ENCODE measurements at regions not wholly inside any gene's neighbourhood (a gene's known extent, or its start where the extent isn't known, plus 50 kb on each side); places are given as distances from the start of the nearest gene placed in this dataset.
"Not testable (repeated sequence)": the region's sequence is repeated elsewhere in the genome, so short reads cannot be mapped to it uniquely, and the experiment has no call there.

DNA sequence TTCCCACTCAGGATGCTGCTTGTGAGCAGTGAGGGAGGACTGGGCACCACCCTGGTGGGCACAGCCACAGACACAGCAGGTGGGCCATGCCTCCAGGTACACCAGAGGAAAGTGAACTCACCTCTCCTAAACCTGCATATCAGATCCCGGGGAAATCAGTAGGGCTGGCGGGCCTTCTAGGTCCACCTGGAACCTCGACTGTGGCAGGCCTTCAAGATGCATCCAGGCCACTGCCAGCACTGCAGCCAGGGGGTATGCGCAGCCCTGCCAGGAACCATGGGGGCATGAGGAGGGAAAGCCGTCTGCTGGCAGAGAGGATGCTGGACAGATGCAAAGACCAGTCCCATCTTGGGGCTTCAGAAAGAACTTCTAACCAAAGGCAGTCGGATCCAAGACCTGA, 270.6 kb upstream of the IRX4 start:
- no peak for TF ChIP-seq EZH2phosphoT487 (IDR thresholded peaks at IDR 0.05; ENCODE audit: low read depth)
- TF ChIP-seq, protein P1, sequence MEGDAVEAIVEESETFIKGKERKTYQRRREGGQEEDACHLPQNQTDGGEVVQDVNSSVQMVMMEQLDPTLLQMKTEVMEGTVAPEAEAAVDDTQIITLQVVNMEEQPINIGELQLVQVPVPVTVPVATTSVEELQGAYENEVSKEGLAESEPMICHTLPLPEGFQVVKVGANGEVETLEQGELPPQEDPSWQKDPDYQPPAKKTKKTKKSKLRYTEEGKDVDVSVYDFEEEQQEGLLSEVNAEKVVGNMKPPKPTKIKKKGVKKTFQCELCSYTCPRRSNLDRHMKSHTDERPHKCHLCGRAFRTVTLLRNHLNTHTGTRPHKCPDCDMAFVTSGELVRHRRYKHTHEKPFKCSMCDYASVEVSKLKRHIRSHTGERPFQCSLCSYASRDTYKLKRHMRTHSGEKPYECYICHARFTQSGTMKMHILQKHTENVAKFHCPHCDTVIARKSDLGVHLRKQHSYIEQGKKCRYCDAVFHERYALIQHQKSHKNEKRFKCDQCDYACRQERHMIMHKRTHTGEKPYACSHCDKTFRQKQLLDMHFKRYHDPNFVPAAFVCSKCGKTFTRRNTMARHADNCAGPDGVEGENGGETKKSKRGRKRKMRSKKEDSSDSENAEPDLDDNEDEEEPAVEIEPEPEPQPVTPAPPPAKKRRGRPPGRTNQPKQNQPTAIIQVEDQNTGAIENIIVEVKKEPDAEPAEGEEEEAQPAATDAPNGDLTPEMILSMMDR (IDR thresholded peaks at IDR 0.05; ENCODE audit: low read depth, low read length): no peak
- no peaks in the 10 kb centered on the region for H3K9me3 ChIP-seq (ENCODE audit: insufficient read depth, low read length)
- H4K20me1 ChIP-seq (ENCODE audit: insufficient read depth, low read length): no peaks in the 10 kb centered on the region; the same call in 1 of the 2 replicates
- H3K4me3 ChIP-seq (ENCODE audit: low read length): no peak overlapping the region
- H2AFZ ChIP-seq (ENCODE audit: low read depth, low read length): no peak overlapping the region
- H3K4me2 ChIP-seq (ENCODE audit: low read length): no peak overlapping the region
- H3K36me3 ChIP-seq (replicated peaks; ENCODE audit: low read depth, low read length): no peaks in the 10 kb centered on the region
- H3K9ac ChIP-seq (ENCODE audit: low read length): no peak overlapping the region
- H3K79me2 ChIP-seq (ENCODE audit: low read length): no peaks in the 10 kb centered on the region
- H3K27ac ChIP-seq (ENCODE audit: low read length): no peak overlapping the region
- H3K4me1 ChIP-seq (ENCODE audit: low read length): peaks cover 14% of the 10 kb centered on the region
- 0 out of 2 replicates have a peak, but pooled peaks cover 5% of the 10 kb centered on the region for H3K27me3 ChIP-seq (ENCODE audit: low read depth, low read length)

DNA sequence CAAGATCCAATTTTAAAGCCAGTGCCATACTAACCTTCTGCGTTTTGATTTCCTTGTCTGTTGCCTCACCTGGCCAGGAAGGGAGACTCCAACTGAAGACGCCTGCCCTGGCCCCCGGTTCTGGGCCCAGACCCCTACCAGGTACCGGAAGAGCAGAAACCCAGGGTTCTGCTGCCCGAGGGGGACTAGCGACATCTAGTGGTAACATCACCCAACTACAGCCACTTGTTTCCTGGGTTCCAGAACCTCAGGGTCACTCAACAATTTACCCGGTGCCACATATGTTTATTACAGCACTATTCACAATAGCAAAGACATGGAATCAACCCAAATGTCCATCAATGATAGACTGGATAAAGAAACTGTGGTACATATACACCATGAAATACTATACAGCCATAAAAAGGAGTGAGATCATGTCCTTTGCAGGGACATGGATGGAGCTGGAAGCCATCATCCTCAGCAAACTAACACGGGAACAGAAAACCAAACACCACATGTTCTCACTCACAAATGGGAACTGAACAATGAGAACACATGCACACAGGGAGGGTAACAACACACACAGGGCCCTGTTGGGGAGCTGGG, 268.7 kb upstream of the IRX4 start:
- not testable (repeated sequence) for H3K9ac ChIP-seq (ENCODE audit: low read length); H3K9me3 ChIP-seq (ENCODE audit: insufficient read depth, low read length); H2AFZ ChIP-seq (ENCODE audit: low read depth, low read length); H3K27ac ChIP-seq (ENCODE audit: low read length); H3K36me3 ChIP-seq (replicated peaks; ENCODE audit: low read depth, low read length); H4K20me1 ChIP-seq (ENCODE audit: insufficient read depth, low read length); H3K79me2 ChIP-seq (ENCODE audit: low read length); H3K27me3 ChIP-seq (ENCODE audit: low read depth, low read length); H3K4me3 ChIP-seq (ENCODE audit: low read length); H3K4me2 ChIP-seq (ENCODE audit: low read length)
- TF ChIP-seq, protein P1 (IDR thresholded peaks at IDR 0.05; ENCODE audit: low read depth, low read length): peak; percentile 54
- H3K4me1 ChIP-seq (ENCODE audit: low read length): peaks cover 14% of the 10 kb centered on the region

DNA sequence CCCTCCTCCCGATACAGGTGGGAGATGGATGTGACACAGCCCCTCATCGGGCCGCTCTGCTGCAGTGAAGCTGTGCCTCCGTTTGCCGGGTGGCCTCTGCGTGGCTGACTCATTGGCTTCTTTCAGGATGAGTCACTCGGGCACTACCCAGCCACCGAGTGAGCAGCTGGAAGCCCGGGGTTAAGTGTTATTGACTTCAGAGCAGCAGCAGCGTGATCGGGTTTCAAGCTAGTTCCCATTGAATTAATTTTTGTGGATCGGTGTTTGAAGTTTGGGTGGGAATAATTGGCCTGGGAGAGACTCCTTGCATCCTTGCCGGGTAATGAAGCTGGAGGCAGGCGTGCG, 266.4 kb upstream of the IRX4 start:
- Histone ChIP-seq H3K4me1 (ENCODE audit: low read length) (peaks cover 14% of the 10 kb centered on the region), H3K9me3 (ENCODE audit: insufficient read depth, low read length) (no peaks in the 10 kb centered on the region), H3K36me3 (replicated peaks; ENCODE audit: low read depth, low read length) (no peaks in the 10 kb centered on the region), H3K9ac (ENCODE audit: low read length) (no peak overlapping the region), H3K27ac (ENCODE audit: low read length) (no peak overlapping the region), H4K20me1 (ENCODE audit: insufficient read depth, low read length) (no peaks in the 10 kb centered on the region; the same call in 1 of the 2 replicates), H3K4me3 (ENCODE audit: low read length) (peak overlapping the region; percentile 61), H2AFZ (ENCODE audit: low read depth, low read length) (no peak overlapping the region), H3K4me2 (ENCODE audit: low read length) (peak overlapping the region; percentile 63), H3K27me3 (ENCODE audit: low read depth, low read length) (0 out of 2 replicates have a peak, but pooled peaks cover 5% of the 10 kb centered on the region), H3K79me2 (ENCODE audit: low read length) (no peaks in the 10 kb centered on the region)
- TF ChIP-seq EZH2phosphoT487 (IDR thresholded peaks at IDR 0.05; ENCODE audit: low read depth): no peak
- TF ChIP-seq, protein P1 (IDR thresholded peaks at IDR 0.05; ENCODE audit: low read depth, low read length): no peak

DNA sequence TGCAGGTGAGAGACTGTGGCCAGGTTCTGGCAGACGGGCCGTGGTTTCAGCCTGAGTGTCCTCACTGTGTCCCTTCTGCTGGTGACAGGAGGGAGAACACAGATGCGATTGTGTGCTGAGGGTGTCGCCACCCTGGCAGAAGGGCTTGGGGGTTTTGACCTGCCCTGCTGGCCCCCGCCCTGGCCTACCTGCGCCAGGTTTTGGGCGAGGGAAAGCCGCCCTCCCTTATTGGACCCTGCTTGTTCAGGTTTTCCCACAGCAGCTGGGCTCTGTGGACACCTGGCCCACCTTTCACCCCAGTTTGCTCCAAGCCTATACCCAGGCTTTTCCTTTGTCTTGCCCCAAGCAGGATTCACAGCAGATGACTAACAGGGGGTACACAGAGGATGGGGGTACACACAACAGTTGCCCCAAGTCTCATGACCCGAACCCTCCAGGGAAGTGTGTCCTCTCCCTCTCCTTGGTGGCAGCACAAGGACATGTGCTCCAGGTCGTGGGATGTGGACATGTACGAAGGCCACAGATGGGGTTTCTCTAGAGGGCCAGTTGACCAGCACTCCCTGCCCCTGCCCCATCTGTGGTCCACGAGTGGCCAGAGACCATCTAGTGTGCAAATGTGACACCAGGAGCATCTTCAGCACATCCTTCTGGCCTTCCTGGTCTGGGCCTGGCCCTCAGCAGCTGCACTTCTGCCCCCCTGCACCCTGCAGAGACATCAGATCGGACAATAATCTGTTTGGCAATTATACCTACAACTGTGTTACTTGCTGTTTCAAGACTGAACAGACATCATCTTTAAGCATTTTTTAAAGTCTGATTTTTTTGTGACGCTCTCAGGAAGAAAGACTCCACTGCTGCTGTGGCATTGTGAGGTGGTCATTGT, 265.8 kb upstream of the IRX4 start:
- TF ChIP-seq, protein P1 (IDR thresholded peaks at IDR 0.05; ENCODE audit: low read depth, low read length): no peak
- TF ChIP-seq EZH2phosphoT487 (IDR thresholded peaks at IDR 0.05; ENCODE audit: low read depth): no peak
- peaks cover 14% of the 10 kb centered on the region for H3K4me1 ChIP-seq (ENCODE audit: low read length)
- no peak overlapping the region for H3K27ac ChIP-seq (ENCODE audit: low read length)
- no peaks in the 10 kb centered on the region for H3K79me2 ChIP-seq (ENCODE audit: low read length)
- no peaks in the 10 kb centered on the region; the same call in 1 of the 2 replicates for H4K20me1 ChIP-seq (ENCODE audit: insufficient read depth, low read length)
- no peak overlapping the region for H2AFZ ChIP-seq (ENCODE audit: low read depth, low read length)
- no peaks in the 10 kb centered on the region for H3K9me3 ChIP-seq (ENCODE audit: insufficient read depth, low read length)
- H3K4me2 ChIP-seq (ENCODE audit: low read length): peak overlapping the region; percentile 63
- H3K36me3 ChIP-seq (replicated peaks; ENCODE audit: low read depth, low read length): no peaks in the 10 kb centered on the region
- peak overlapping the region; percentile 61 for H3K4me3 ChIP-seq (ENCODE audit: low read length)
- no peak overlapping the region for H3K9ac ChIP-seq (ENCODE audit: low read length)
- H3K27me3 ChIP-seq (ENCODE audit: low read depth, low read length): 0 out of 2 replicates have a peak, but pooled peaks cover 5% of the 10 kb centered on the region

Data from OCI-LY3 (cell line).